K562 (cell line): ENCODE measurements at regions not wholly inside any gene's neighbourhood (a gene's known extent, or its start where the extent isn't known, plus 50 kb on each side); places are given as distances from the start of the nearest gene placed in this dataset.

ENCODE experiments used
- BRD4 ChIP-seq: fragments of 200-600 bp; sonication (generic); IDR thresholded peaks from 2 replicates; pipeline ENCODE4 v1.6.1; 2017; ENCODE audit warnings: inconsistent platforms
- CTCF ChIP-seq, 3 experiments: IDR thresholded peaks in 2 of 3; conservative IDR thresholded peaks in 1 of 3; 2 replicates each; pipeline ENCODE4 v1.5.1; 2011 to 2012; ENCODE audit warnings: low read length in 3 of 3, mild to moderate bottlenecking in 3 of 3, control low read depth in 2 of 3, improper control_type of control experiment in 1 of 3, inconsistent platforms in 1 of 3, low read depth in 1 of 3, mixed read lengths in 1 of 3, moderate library complexity in 1 of 3; ENCODE audit not compliant: insufficient read depth in 2 of 3
- FOXM1 ChIP-seq, 2 experiments: fragments of 450-650 bp in 1 of 2; sonication (generic) in 1 of 2; formaldehyde crosslinking in 1 of 2; IDR thresholded peaks; 2 replicates each; pipeline versions ENCODE4 v1.6.1 to v1.9.0; 2017 to 2022; ENCODE audit warnings: low read depth in 2 of 2, mild to moderate bottlenecking in 2 of 2, missing genetic modification reagents in 1 of 2, moderate library complexity in 1 of 2
- ILF3 ChIP-seq: fragments of 450-650 bp; IDR thresholded peaks from 2 replicates; pipeline ENCODE4 v1.6.1; 2018; ENCODE audit warnings: antibody characterized with exemption, mild to moderate bottlenecking, moderate library complexity, borderline replicate concordance
- RCOR1 ChIP-seq, 2 experiments: IDR thresholded peaks; 2 replicates each; pipeline ENCODE4 v1.6.1; 2012; ENCODE audit warnings: low read depth in 2 of 2, low read length in 2 of 2, borderline replicate concordance in 1 of 2, improper control_type of control experiment in 1 of 2
- TCF7L2 ChIP-seq: fragments of 150-350 bp; IDR thresholded peaks from 2 replicates; pipeline ENCODE4 v1.6.1; 2016; ENCODE audit warnings: low read depth, mild to moderate bottlenecking, low read length, moderate library complexity
- TF ChIP-seq, protein P1 (sequence below): IDR thresholded peaks from 3 replicates; pipeline ENCODE4 v1.6.1; 2011; ENCODE audit warnings: borderline replicate concordance, mild to moderate bottlenecking; ENCODE audit not compliant: insufficient read length, insufficient read depth

- TF ChIP-seq CTCF (IDR thresholded peaks at IDR 0.05 in 2 of 3, conservative IDR thresholded peaks at IDR 0.05 in 1 of 3; ENCODE audit: insufficient read depth in 2 of 3, low read depth in 1 of 3, low read length in 3 of 3) (no peak), RCOR1 (IDR thresholded peaks at IDR 0.05; ENCODE audit: borderline replicate concordance in 1 of 2, low read depth in 2 of 2, low read length in 2 of 2) (no peak), FOXM1 (IDR thresholded peaks at IDR 0.05; ENCODE audit: low read depth) (no peak), FOXM1 (CRISPR knock-in tag; IDR thresholded peaks at IDR 0.05; ENCODE audit: low read depth) (no peak), TCF7L2 (no peak), BRD4 (no peak), ILF3 (no peak)
- TF ChIP-seq, protein P1, sequence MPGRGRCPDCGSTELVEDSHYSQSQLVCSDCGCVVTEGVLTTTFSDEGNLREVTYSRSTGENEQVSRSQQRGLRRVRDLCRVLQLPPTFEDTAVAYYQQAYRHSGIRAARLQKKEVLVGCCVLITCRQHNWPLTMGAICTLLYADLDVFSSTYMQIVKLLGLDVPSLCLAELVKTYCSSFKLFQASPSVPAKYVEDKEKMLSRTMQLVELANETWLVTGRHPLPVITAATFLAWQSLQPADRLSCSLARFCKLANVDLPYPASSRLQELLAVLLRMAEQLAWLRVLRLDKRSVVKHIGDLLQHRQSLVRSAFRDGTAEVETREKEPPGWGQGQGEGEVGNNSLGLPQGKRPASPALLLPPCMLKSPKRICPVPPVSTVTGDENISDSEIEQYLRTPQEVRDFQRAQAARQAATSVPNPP = no peak
These were observed 126.8 kb upstream of the HCRTR2 start for GRCh38 chr6:55047451-55048044.
